ENCODE measurements at regions not wholly inside any gene's neighbourhood (a gene's known extent, or its start where the extent isn't known, plus 50 kb on each side); places are given as distances from the start of the nearest gene placed in this dataset.

GRCh38 chr18:22604390-22604985 is 186.8 kb upstream of the CTAGE1 start:
- Histone ChIP-seq H3K27me3 (no peaks in the 10 kb centered on the region), H3K9me3 (ENCODE audit: low read depth) (no peaks in the 10 kb centered on the region), H3K4me1 (peaks cover 12% of the 10 kb centered on the region), H3F3A (ENCODE audit: low read depth) (no peaks in the 10 kb centered on the region), H3K9ac (no peak overlapping the region), H4K20me1 (ENCODE audit: low read depth) (no peaks in the 10 kb centered on the region), H3K4me2 (no peak overlapping the region), H2AFZ (replicated peaks) (no peak overlapping the region), H3K79me2 (ENCODE audit: low read depth) (no peaks in the 10 kb centered on the region), H3K36me3 (no peaks in the 10 kb centered on the region), H3K4me3 (no peak overlapping the region), H3K27ac (no peak overlapping the region)
- Mint-ChIP-seq H3K36me3 (no peaks in the 10 kb centered on the region), H3K4me3 (no peak overlapping the region), H3K27me3 (ENCODE audit: insufficient read depth, low read depth) (peaks cover 11% of the 10 kb centered on the region), H3K27ac (no peak overlapping the region), H3K9me3 (peaks cover 3% of the 10 kb centered on the region), H3K4me1 (peaks cover 27% of the 10 kb centered on the region)
- no peak for TF ChIP-seq EZH2phosphoT487 (IDR thresholded peaks at IDR 0.05)
- TF ChIP-seq CTCF (IDR thresholded peaks at IDR 0.05), result no peak
- TF ChIP-seq EZH2 (IDR thresholded peaks at IDR 0.05), result no peak
- DNase-seq (ENCODE audit: low spot score), result no peak

GRCh38 chr18:22604986-22605421 is 187.3 kb upstream of the CTAGE1 start:
- H3K79me2 ChIP-seq (ENCODE audit: low read depth), result no peaks in the 10 kb centered on the region
- no peak overlapping the region for H2AFZ ChIP-seq (replicated peaks)
- H3K36me3 ChIP-seq, result no peaks in the 10 kb centered on the region
- no peak overlapping the region for H3K9ac ChIP-seq
- H3K27me3 Mint-ChIP-seq (ENCODE audit: insufficient read depth, low read depth), result peaks cover 11% of the 10 kb centered on the region
- no peak for DNase-seq (ENCODE audit: low spot score)
- H3K4me3 ChIP-seq, result no peak overlapping the region
- no peak overlapping the region for H3K27ac Mint-ChIP-seq
- no peaks in the 10 kb centered on the region for H4K20me1 ChIP-seq (ENCODE audit: low read depth)
- H3K4me3 Mint-ChIP-seq, result no peak overlapping the region
- TF ChIP-seq CTCF (IDR thresholded peaks at IDR 0.05) (no peak), EZH2 (IDR thresholded peaks at IDR 0.05) (no peak), EZH2phosphoT487 (IDR thresholded peaks at IDR 0.05) (no peak)
- no peaks in the 10 kb centered on the region for H3F3A ChIP-seq (ENCODE audit: low read depth)
- H3K27ac ChIP-seq, result no peak overlapping the region
- peaks cover 3% of the 10 kb centered on the region for H3K9me3 Mint-ChIP-seq
- no peak overlapping the region for H3K4me2 ChIP-seq
- no peaks in the 10 kb centered on the region for H3K36me3 Mint-ChIP-seq
- peaks cover 12% of the 10 kb centered on the region for H3K4me1 ChIP-seq
- H3K27me3 ChIP-seq, result no peaks in the 10 kb centered on the region
- no peaks in the 10 kb centered on the region for H3K9me3 ChIP-seq (ENCODE audit: low read depth)
- H3K4me1 Mint-ChIP-seq, result peaks cover 29% of the 10 kb centered on the region

- Histone ChIP-seq H3F3A (ENCODE audit: low read depth) (no peaks in the 10 kb centered on the region), H3K4me2 (no peak overlapping the region), H3K27ac (no peak overlapping the region), H3K79me2 (ENCODE audit: low read depth) (no peaks in the 10 kb centered on the region), H3K9ac (no peak overlapping the region), H3K9me3 (ENCODE audit: low read depth) (no peaks in the 10 kb centered on the region), H3K36me3 (no peaks in the 10 kb centered on the region), H4K20me1 (ENCODE audit: low read depth) (no peaks in the 10 kb centered on the region), H3K4me1 (peaks cover 12% of the 10 kb centered on the region), H2AFZ (replicated peaks) (no peak overlapping the region), H3K4me3 (no peak overlapping the region), H3K27me3 (no peaks in the 10 kb centered on the region)
- no peak overlapping the region for H3K27ac Mint-ChIP-seq
- TF ChIP-seq EZH2phosphoT487 (IDR thresholded peaks at IDR 0.05), result no peak
- no peak for TF ChIP-seq EZH2 (IDR thresholded peaks at IDR 0.05)
- TF ChIP-seq CTCF (IDR thresholded peaks at IDR 0.05), result no peak
- no peak for DNase-seq (ENCODE audit: low spot score)
- H3K36me3 Mint-ChIP-seq, result no peaks in the 10 kb centered on the region
- peaks cover 27% of the 10 kb centered on the region for H3K4me1 Mint-ChIP-seq
- H3K27me3 Mint-ChIP-seq (ENCODE audit: insufficient read depth, low read depth), result peaks cover 11% of the 10 kb centered on the region
- H3K9me3 Mint-ChIP-seq, result peaks cover 3% of the 10 kb centered on the region
- H3K4me3 Mint-ChIP-seq, result no peak overlapping the region
Measured at GRCh38 chr18:22605736-22606135, 188.0 kb upstream of the CTAGE1 start.
